GM18873 (cell line): ENCODE measurements at regions not wholly inside any gene's neighbourhood (a gene's known extent, or its start where the extent isn't known, plus 50 kb on each side); places are given as distances from the start of the nearest gene placed in this dataset.

Source experiments
- ATAC-seq: cut with Tn5 transposase; IDR thresholded peaks from one replicate; pipeline ENCODE4 v1.9.1; 2021; ENCODE audit warnings: mild to moderate bottlenecking, moderate library complexity, moderate number of reproducible peaks; ENCODE audit not compliant: unreplicated experiment, low FRiP score

DNA sequence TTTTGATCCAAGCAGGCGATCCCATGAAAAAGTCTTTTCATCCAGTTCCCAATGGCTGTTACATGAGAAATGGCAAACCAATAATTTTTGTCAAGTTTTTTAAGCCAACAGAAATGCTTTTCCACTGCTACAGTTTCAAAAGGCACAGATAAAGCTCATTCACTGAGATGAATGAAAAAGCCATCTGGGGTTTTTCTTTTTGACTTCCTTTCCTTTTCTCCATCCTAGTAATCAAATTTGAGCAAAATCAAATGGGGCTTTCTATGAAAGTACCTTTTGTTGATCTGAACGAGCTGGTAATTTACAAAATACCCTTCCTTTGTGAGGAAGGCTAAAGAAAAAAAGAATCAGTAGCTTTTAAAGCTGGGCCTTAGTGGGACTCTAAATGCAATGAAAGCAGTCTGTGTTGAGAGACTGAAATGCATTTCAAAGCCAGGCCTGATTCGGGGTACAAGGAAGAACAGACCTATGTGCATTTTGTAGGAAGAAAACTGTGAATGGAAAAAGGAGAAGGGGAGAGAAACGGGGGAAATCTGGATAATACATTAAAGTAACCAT is 185.2 kb upstream of the DNAJC19 start:
- ATAC-seq: no peak

- ATAC-seq: no peak
These were observed 184.5 kb upstream of the DNAJC19 start for GRCh38 chr3:181174022-181174421.

GRCh38 chr3:181173227-181173626 is 183.7 kb upstream of the DNAJC19 start:
- no peak for ATAC-seq

DNA sequence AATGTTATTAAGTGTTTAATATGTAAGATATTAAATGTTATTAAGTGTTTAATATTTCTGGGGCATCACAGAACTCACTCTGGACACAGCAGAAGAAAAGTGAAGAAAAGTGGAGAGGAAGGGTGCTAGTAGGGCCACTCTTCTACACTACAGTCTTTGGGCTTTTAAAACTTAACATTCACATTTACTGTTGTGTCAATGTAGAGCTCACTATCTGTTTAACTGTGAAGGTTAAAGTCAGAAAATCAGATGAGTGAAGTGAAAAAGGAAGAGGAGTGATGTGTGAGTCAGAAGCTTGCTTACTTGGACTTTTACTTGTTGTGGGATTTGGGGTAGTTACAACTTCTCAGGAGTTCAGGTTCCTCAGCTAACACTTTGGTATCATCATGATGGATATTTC is 145.3 kb upstream of the DNAJC19 start:
- ATAC-seq: no peak

DNA sequence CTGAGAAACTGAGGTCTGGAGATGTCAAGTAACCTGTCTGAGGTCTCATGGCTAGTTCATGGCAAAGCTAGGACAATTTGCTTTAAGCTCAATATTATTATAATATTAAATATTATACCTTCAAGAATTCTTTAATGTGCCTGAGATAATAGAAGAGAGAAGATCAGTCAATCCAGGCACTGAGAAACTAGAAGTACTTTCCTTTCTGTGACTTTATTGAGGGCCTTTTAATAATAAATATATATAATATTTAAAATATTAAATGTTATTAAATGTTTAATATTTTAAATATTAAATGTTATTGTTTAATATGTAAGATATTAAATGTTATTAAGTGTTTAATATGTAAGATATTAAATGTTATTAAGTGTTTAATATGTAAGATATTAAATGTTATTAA is 144.3 kb upstream of the DNAJC19 start:
- ATAC-seq: no peak

GRCh38 chr3:181105646-181106045 is 116.1 kb upstream of the DNAJC19 start:
- no peak for ATAC-seq

DNA sequence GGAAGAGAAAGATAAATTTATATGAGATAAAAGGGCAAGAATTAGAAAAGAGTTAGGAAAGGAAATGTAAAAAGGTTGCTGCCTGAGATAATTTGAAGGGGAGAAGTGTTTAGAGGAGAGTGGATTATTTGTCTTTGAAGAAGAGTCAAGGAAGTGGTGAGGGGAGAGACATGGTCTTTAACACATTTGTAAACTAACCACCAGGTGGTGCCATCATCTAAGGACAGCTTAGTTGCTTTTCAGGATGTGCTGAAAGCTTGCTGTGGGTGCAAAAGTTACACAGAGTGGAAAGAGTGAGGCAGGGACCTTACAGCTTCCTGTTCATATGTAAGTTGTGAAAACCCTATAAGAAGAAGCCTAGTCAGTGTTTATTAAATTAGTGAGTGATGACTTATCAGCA is 114.1 kb upstream of the DNAJC19 start:
- no peak for ATAC-seq

GRCh38 chr3:181086011-181086410 is 96.5 kb upstream of the DNAJC19 start:
- ATAC-seq: no peak

GRCh38 chr3:181081930-181082329 is 92.4 kb upstream of the DNAJC19 start:
- ATAC-seq: no peak

GRCh38 chr3:181076558-181076957 is 87.0 kb upstream of the DNAJC19 start:
- ATAC-seq: no peak

DNA sequence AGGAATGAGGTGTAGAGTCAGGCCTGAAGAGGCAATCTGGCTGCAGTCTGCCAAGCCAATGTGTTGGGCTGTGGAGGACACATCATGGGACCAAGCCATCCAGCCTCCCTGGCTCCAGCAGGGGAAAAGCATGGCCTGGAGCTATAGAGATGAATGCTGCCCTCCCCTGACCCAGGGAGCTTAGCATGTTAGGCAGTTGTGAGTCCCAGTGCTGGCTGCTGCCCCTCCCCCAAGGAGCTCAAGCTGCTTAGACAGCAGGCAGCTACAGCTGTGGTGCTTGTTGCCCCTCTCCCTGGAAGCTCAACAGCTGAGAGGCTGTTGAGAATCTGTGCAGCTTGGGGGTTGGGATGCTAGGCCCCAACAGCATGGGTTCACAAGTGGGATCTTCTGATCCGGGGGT is 85.6 kb upstream of the DNAJC19 start:
- no peak for ATAC-seq

GRCh38 chr3:181066143-181067087 is 76.9 kb upstream of the DNAJC19 start:
- no peak for ATAC-seq

- no peak for ATAC-seq
These were observed 66.7 kb upstream of the DNAJC19 start for GRCh38 chr3:181056136-181056732.

GRCh38 chr3:181054538-181054937 is 65.0 kb upstream of the DNAJC19 start:
- no peak for ATAC-seq

- ATAC-seq: no peak
These were observed 62.7 kb upstream of the DNAJC19 start for GRCh38 chr3:181052256-181052655.

DNA sequence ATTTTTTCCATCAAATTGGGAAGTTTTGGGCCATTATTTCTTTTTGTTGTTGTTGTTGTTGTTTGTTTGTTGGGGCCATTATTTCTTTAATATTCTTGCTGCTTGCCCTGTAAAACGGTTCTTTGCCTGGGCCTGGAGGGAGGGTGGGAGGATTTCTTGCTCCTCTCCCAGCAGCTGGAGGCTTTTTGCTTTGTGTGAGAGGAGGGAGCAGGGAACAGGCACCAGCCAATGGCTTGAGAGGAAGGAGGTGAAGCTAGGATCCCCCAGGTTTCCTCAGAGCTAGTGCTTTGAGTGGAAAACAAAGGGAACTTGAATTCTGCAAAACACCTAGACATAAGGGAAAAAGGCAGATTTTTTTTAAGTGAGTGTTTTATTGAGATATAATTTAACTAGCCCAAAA is 61.2 kb upstream of the DNAJC19 start:
- ATAC-seq: no peak

DNA sequence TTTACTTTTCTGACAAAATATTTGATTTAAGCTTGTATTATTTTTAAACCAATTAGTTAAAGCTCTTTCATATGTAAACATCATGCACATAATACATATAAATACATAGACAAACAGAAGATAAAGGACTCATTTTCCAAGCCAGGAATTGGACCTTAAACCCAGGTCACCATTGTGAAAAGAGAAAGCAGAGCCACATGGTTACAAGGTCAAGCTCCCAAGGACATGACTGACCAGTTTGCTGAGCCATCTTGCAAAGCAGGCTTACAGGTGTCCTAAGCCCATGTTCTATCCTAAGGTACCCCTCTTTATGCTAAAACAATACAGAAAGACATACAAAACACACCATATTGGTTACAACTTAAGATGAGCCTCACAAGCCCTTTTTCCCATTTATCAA is 50.5 kb upstream of the DNAJC19 start:
- no peak for ATAC-seq
